HL-60 (cell line): ENCODE measurements at regions not wholly inside any gene's neighbourhood (a gene's known extent, or its start where the extent isn't known, plus 50 kb on each side); places are given as distances from the start of the nearest gene placed in this dataset.
"Not testable (repeated sequence)": the region's sequence is repeated elsewhere in the genome, so short reads cannot be mapped to it uniquely, and the experiment has no call there.

ENCODE experiments used
- DNase-seq, 2 experiments: peaks; one replicate each; pipeline ENCODE4 v3.0.0-alpha.2; 2010 to 2020; ENCODE audit warnings: low read depth in 1 of 2, low spot score in 1 of 2
- H3K27ac ChIP-seq: fragments of 250-450 bp; sonication (Bioruptor Pico); replicated peaks from 2 replicates; pipeline ENCODE4 v1.5.1; 2020; ENCODE audit warnings: mild to moderate bottlenecking, moderate library complexity
- H3K27me3 ChIP-seq: fragments of 250-450 bp; sonication (Bioruptor Pico); 2 replicates; pipeline ENCODE4 v1.5.1; 2021; ENCODE audit warnings: mild to moderate bottlenecking, moderate library complexity; ENCODE audit not compliant: insufficient read depth, poor library complexity, severe bottlenecking
- H3K4me3 ChIP-seq: replicated peaks from 2 replicates; pipeline ENCODE4 v1.5.1; 2011; ENCODE audit warnings: mild to moderate bottlenecking, control low read depth, low read length; ENCODE audit not compliant: insufficient read depth
- GABPA ChIP-seq: IDR thresholded peaks from 2 replicates; pipeline ENCODE4 v1.6.1; 2012; ENCODE audit warnings: low read depth
- POLR2AphosphoS5 ChIP-seq: IDR thresholded peaks from 2 replicates; pipeline ENCODE4 v1.6.1; 2012; ENCODE audit warnings: low read depth
- SPI1 ChIP-seq: IDR thresholded peaks from 2 replicates; pipeline ENCODE4 v1.6.1; 2012; ENCODE audit warnings: low read depth, mild to moderate bottlenecking, borderline replicate concordance
- TF ChIP-seq, protein P1 (sequence below): IDR thresholded peaks from one replicate; pipeline ENCODE4 v1.5.1; 2011; ENCODE audit warnings: low read length, control low read depth, inconsistent platforms; ENCODE audit not compliant: insufficient read depth
- TF ChIP-seq, protein P2 (sequence below): IDR thresholded peaks from 2 replicates; pipeline ENCODE4 v1.6.1; 2012; ENCODE audit warnings: low read depth; ENCODE audit not compliant: insufficient replicate concordance

DNA sequence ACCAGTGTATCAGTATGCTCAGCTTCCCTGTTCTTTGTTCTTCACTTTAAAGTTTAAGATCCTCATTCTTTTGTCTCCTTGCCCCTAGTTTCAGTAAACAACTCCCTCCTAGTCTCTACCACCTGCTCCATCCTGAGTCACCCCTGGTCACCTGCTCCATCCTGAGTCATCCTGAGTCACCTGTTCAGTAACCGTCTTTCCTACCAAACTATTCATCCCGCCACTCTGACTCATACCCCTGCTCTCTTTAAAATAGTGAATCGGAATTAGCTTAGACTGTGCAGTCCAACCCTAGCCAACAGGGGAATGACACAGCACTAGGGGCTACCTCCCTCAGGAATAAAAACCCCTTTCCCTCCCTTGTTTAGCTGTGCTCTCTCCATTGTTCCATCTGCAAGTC is 888.1 kb upstream of the MDGA2 start:
- no peak overlapping the region for H3K4me3 ChIP-seq
- no peak overlapping the region for H3K27ac ChIP-seq
- no peak for DNase-seq
- TF ChIP-seq POLR2AphosphoS5 (no peak), SPI1 (no peak), GABPA (no peak)
- TF ChIP-seq, protein P1, sequence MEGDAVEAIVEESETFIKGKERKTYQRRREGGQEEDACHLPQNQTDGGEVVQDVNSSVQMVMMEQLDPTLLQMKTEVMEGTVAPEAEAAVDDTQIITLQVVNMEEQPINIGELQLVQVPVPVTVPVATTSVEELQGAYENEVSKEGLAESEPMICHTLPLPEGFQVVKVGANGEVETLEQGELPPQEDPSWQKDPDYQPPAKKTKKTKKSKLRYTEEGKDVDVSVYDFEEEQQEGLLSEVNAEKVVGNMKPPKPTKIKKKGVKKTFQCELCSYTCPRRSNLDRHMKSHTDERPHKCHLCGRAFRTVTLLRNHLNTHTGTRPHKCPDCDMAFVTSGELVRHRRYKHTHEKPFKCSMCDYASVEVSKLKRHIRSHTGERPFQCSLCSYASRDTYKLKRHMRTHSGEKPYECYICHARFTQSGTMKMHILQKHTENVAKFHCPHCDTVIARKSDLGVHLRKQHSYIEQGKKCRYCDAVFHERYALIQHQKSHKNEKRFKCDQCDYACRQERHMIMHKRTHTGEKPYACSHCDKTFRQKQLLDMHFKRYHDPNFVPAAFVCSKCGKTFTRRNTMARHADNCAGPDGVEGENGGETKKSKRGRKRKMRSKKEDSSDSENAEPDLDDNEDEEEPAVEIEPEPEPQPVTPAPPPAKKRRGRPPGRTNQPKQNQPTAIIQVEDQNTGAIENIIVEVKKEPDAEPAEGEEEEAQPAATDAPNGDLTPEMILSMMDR = no peak
- TF ChIP-seq, protein P2, sequence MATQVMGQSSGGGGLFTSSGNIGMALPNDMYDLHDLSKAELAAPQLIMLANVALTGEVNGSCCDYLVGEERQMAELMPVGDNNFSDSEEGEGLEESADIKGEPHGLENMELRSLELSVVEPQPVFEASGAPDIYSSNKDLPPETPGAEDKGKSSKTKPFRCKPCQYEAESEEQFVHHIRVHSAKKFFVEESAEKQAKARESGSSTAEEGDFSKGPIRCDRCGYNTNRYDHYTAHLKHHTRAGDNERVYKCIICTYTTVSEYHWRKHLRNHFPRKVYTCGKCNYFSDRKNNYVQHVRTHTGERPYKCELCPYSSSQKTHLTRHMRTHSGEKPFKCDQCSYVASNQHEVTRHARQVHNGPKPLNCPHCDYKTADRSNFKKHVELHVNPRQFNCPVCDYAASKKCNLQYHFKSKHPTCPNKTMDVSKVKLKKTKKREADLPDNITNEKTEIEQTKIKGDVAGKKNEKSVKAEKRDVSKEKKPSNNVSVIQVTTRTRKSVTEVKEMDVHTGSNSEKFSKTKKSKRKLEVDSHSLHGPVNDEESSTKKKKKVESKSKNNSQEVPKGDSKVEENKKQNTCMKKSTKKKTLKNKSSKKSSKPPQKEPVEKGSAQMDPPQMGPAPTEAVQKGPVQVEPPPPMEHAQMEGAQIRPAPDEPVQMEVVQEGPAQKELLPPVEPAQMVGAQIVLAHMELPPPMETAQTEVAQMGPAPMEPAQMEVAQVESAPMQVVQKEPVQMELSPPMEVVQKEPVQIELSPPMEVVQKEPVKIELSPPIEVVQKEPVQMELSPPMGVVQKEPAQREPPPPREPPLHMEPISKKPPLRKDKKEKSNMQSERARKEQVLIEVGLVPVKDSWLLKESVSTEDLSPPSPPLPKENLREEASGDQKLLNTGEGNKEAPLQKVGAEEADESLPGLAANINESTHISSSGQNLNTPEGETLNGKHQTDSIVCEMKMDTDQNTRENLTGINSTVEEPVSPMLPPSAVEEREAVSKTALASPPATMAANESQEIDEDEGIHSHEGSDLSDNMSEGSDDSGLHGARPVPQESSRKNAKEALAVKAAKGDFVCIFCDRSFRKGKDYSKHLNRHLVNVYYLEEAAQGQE = no peak
- H3K27me3 ChIP-seq = no peaks in the 10 kb centered on the region

DNA sequence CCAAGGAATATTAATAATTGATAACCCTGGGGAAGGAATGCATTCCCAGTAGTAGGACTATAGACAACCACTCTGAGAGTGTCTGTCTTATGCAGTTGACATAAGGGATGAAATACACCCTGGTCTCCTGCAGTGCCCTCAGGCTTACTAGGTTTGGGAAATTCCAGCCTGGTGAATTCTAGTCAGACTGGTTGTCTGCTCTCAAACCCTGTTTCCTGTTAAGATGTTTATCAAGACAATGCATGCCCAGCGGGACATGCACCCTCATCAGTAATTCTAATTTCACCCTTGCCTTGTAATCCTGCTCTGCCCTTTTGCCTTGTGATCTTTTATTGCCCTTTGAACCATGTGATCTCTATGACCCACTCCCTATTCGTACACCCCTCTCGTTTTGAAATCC is 886.0 kb upstream of the MDGA2 start:
- H3K27me3 ChIP-seq, H3K4me3 ChIP-seq, DNase-seq, H3K27ac ChIP-seq: not testable (repeated sequence)

DNA sequence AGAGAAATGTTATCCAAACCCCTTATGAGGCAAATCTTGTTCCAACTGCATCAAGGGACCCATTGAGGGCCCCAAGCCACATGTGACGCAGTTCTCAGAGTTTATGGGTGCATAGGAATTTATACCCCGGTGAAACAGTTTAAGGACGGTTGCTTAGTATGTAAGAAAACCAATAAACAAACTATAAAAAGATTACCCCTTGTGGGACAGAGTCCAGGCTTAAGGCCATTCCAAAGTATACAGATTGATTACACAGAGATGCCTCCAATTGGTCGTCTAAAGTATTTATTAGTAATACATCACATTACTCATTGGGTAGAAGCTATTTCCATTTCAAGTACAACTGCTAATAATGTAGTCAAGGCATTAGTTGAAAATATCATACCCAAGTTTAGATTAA is 885.0 kb upstream of the MDGA2 start:
- no peak overlapping the region for H3K4me3 ChIP-seq
- no peak for TF ChIP-seq POLR2AphosphoS5
- TF ChIP-seq, protein P1 = no peak
- TF ChIP-seq, protein P2 = no peak
- no peak for TF ChIP-seq GABPA
- no peak for TF ChIP-seq SPI1
- no peak overlapping the region for H3K27ac ChIP-seq
- no peak for DNase-seq
- H3K27me3 ChIP-seq = no peaks in the 10 kb centered on the region

DNA sequence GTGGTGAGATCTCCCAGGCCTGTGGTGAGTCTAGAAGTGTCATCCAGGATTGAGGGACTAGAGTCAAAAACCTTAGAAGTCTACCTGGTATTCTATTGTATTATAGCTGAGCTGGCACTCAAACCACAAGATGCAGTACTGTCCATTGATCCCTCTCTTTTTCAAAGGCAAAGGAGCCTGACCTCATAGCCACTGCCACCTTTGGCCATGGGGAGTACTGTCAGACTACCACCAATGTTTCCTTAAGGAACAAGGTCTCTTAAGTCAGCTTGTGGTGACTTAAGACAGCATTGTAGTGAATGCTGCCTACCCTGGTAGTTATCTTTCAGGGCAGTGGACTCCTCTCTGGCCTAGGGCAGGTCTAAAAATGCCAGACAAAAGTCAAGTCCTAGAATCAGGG is 878.0 kb upstream of the MDGA2 start:
- DNase-seq = no peak
- Histone ChIP-seq H3K27me3 (no peaks in the 10 kb centered on the region), H3K4me3 (no peak overlapping the region), H3K27ac (no peak overlapping the region)
- TF ChIP-seq POLR2AphosphoS5 (no peak), SPI1 (no peak), GABPA (no peak)
- TF ChIP-seq, protein P1 = no peak
- TF ChIP-seq, protein P2 = no peak
